ENCODE measurements at regions not wholly inside any gene's neighbourhood (a gene's known extent, or its start where the extent isn't known, plus 50 kb on each side); places are given as distances from the start of the nearest gene placed in this dataset.
A peak's percentile ranks its signal among the peaks of the same experiment; 100 is the strongest.

GRCh38 chr7:47682874-47683273 is 101.0 kb upstream of the TNS3 start:
- no peak overlapping the region for H3K27ac ChIP-seq
- no peak for DNase-seq (ENCODE audit: low spot score in 2 of 2)
- no peaks in the 10 kb centered on the region for H3K9me3 ChIP-seq
- no peak overlapping the region for H3K4me3 ChIP-seq
- WGBS, 2 donors, result 87 to 89% methylated on average over 6 of the region's 6 CpGs
- no peaks in the 10 kb centered on the region for H3K36me3 ChIP-seq
- H3K27me3 ChIP-seq, result no peaks in the 10 kb centered on the region
- H3K4me1 ChIP-seq, result peaks cover 0 to 5% (median 0%) of the 10 kb centered on the region in 4 donors
- TF ChIP-seq CTCF (IDR thresholded peaks at IDR 0.05) (no peak), EP300 (IDR thresholded peaks at IDR 0.05) (no peak), POLR2A (IDR thresholded peaks at IDR 0.05) (no peak)

DNA sequence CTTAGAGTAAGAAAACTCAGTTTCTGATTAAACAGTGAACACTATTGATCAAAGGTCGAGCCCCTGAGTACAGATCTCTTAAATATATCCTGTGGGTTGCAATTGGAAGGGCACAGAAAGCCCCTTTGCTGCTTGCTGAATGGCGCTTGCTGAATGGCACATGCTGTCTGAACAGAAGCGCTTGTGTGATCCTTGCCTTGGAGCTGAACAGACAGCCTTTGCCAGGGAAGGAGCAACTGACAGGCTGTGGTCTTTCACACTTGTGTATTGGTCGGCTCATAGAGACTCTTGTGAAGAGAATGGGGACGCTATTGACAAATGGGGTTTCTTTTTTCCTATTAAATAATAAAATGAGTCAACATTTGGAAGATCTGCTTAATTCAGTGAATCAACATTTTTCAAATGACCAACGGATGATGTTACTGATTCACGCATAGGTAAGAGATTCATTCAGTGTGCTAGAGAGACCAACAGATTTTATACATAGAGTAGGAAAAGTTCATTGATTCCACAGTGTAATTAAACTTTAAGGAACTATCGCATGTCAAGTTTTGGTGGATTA is 99.4 kb upstream of the TNS3 start:
- peaks cover 0 to 11% (median 0%) of the 10 kb centered on the region in 4 donors for H3K4me1 ChIP-seq
- no peaks in the 10 kb centered on the region for H3K27me3 ChIP-seq
- 54 to 58% methylated on average over 8 of the region's 8 CpGs for WGBS, 2 donors
- no peak overlapping the region for H3K4me3 ChIP-seq
- no peak for DNase-seq (ENCODE audit: low spot score in 2 of 2)
- no peaks in the 10 kb centered on the region for H3K9me3 ChIP-seq
- H3K36me3 ChIP-seq, result no peaks in the 10 kb centered on the region
- H3K27ac ChIP-seq, result peak overlapping the region in 2 of 4 donors; percentile 54 to 74
- TF ChIP-seq POLR2A (IDR thresholded peaks at IDR 0.05) (no peak), EP300 (IDR thresholded peaks at IDR 0.05) (no peak), CTCF (IDR thresholded peaks at IDR 0.05) (no peak)

GRCh38 chr7:47678641-47679380 is 96.9 kb upstream of the TNS3 start:
- H3K36me3 ChIP-seq, result no peaks in the 10 kb centered on the region
- DNase-seq (ENCODE audit: low spot score in 2 of 2), result no peak
- no peak overlapping the region for H3K4me3 ChIP-seq
- peaks cover 0 to 11% (median 0%) of the 10 kb centered on the region in 4 donors for H3K4me1 ChIP-seq
- WGBS, 2 donors, result 97 to 99% methylated on average over 6 of the region's 6 CpGs
- H3K27ac ChIP-seq, result no peak overlapping the region
- TF ChIP-seq CTCF (IDR thresholded peaks at IDR 0.05) (no peak), EP300 (IDR thresholded peaks at IDR 0.05) (no peak), POLR2A (IDR thresholded peaks at IDR 0.05) (no peak)
- no peaks in the 10 kb centered on the region for H3K9me3 ChIP-seq
- no peaks in the 10 kb centered on the region for H3K27me3 ChIP-seq

DNA sequence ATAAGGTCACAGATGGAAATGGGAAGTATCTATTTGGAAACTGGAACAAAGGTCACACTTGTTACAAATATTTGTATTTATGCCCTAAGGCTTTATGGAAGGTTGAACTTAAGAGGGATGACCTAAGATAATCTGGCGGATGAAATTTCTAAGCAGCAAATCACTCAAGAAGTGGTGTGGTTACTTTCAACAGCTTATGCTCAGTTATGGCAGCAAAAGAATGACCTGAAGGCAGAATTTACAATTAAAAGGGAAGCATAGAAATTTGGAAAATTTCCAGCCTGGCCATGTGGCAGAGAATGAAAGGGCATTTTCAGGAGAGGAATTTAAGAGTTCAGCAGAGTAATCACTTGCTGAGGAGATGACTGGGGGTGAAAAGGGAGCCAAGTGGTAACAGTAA is 95.8 kb upstream of the TNS3 start:
- TF ChIP-seq CTCF (IDR thresholded peaks at IDR 0.05), result no peak
- no peak for TF ChIP-seq POLR2A (IDR thresholded peaks at IDR 0.05)
- TF ChIP-seq EP300 (IDR thresholded peaks at IDR 0.05), result no peak
- WGBS, 2 donors, result 84 to 86% methylated on average over 1 of the region's 1 CpG
- Histone ChIP-seq H3K36me3 (no peaks in the 10 kb centered on the region), H3K27ac (peak overlapping the region in 2 of 4 donors; percentile 2 to 33), H3K9me3 (no peaks in the 10 kb centered on the region), H3K4me3 (no peak overlapping the region), H3K27me3 (no peaks in the 10 kb centered on the region), H3K4me1 (peaks cover 0 to 11% (median 0%) of the 10 kb centered on the region in 4 donors)
- no peak for DNase-seq (ENCODE audit: low spot score in 2 of 2)

DNA sequence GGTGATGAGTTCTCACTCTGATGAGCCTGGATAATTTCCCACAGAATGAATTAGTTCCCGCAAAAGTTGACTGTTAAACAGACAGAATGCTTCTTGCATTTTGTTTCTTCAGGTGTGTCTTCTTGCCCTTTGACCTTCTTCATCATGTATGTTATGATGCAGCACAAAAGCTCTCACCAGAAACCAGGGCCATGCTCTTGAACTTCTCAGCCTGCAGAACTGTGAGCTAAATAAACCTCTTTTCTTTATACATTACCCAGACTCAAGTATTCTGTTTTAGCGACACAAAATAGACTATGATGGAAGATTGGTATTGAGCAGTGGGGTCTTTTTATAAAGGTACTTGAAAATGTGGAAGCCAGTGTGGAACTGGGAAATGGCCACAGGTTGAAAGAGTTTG is 95.2 kb upstream of the TNS3 start:
- H3K27ac ChIP-seq, result no peak overlapping the region
- H3K36me3 ChIP-seq, result no peaks in the 10 kb centered on the region
- H3K9me3 ChIP-seq, result no peaks in the 10 kb centered on the region
- DNase-seq (ENCODE audit: low spot score in 2 of 2), result no peak
- WGBS, 2 donors, result 87 to 99% methylated on average over 2 of the region's 2 CpGs
- TF ChIP-seq EP300 (IDR thresholded peaks at IDR 0.05) (no peak), CTCF (IDR thresholded peaks at IDR 0.05) (no peak), POLR2A (IDR thresholded peaks at IDR 0.05) (no peak)
- peaks cover 0 to 11% (median 0%) of the 10 kb centered on the region in 4 donors for H3K4me1 ChIP-seq
- H3K27me3 ChIP-seq, result no peaks in the 10 kb centered on the region
- H3K4me3 ChIP-seq, result no peak overlapping the region
